ENCODE measurements at regions not wholly inside any gene's neighbourhood (a gene's known extent, or its start where the extent isn't known, plus 50 kb on each side); places are given as distances from the start of the nearest gene placed in this dataset.

- TF ChIP-seq CTCF (IDR thresholded peaks at IDR 0.05) (no peak), POLR2A (IDR thresholded peaks at IDR 0.05) (no peak), POLR2AphosphoS5 (IDR thresholded peaks at IDR 0.05) (no peak)
These were observed 113.9 kb downstream of the RTL3 start for GRCh38 chrX:78545233-78545632.

All from prostate gland (tissue), 2 donors.